ENCODE measurements at regions not wholly inside any gene's neighbourhood (a gene's known extent, or its start where the extent isn't known, plus 50 kb on each side); places are given as distances from the start of the nearest gene placed in this dataset.

DNA sequence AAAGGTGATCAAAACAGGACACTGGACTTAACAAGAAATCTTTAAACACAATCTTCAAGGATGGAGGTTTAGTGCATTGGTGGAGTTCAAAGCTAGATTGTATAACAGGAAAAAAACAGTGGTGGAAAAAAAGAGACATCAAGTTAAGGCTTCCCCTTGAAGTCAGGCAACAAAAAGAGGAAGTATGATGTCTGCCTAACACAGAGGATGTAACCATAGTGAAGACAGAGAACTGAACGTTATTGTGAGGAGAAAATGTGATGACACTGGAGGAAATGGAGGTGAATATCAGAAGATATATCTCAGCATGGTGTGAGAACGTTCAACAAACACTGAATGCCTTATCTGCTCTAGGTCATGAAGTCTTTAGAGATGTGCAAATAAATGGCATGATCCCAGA, 192.4 kb upstream of the AR start:
- TF ChIP-seq TARDBP (IDR thresholded peaks at IDR 0.05) = no peak
- TF ChIP-seq LEF1 (IDR thresholded peaks at IDR 0.05; ENCODE audit: borderline replicate concordance) = no peak
- TF ChIP-seq L3MBTL2 (conservative IDR thresholded peaks at IDR 0.05) = no peak
- no peak for TF ChIP-seq FOXA1 (IDR thresholded peaks at IDR 0.05)
- no peak for TF ChIP-seq FOXK2 (IDR thresholded peaks at IDR 0.05)
- no peak for TF ChIP-seq BHLHE40 (IDR thresholded peaks at IDR 0.05; ENCODE audit: borderline replicate concordance)
- TF ChIP-seq SUZ12 (IDR thresholded peaks at IDR 0.05) = no peak
